ENCODE measurements at regions not wholly inside any gene's neighbourhood (a gene's known extent, or its start where the extent isn't known, plus 50 kb on each side); places are given as distances from the start of the nearest gene placed in this dataset.
A peak's percentile ranks its signal among the peaks of the same experiment; 100 is the strongest.
"Not testable (repeated sequence)": the region's sequence is repeated elsewhere in the genome, so short reads cannot be mapped to it uniquely, and the experiment has no call there.

GRCh38 chr12:89151536-89151935 lies 200.8 kb downstream of the DUSP6 start:
- H3K4me1 ChIP-seq (ENCODE audit: control insufficient read depth in 1 of 2, insufficient read depth in 1 of 2, low read depth in 1 of 2, low read length in 1 of 2), result peaks cover 19 to 23% of the 10 kb centered on the region in 2 experiments
- H3K9me3 ChIP-seq, result no peaks in the 10 kb centered on the region
- peak overlapping the region; percentile 27 for H3K27ac ChIP-seq
- no peak overlapping the region for H3K4me3 ChIP-seq (ENCODE audit: low read depth in 1 of 2, low read length in 1 of 2)
- no peak for TF ChIP-seq CTCF (IDR thresholded peaks at IDR 0.05)
- no peaks in the 10 kb centered on the region for H3K27me3 ChIP-seq
- no peaks in the 10 kb centered on the region for H3K36me3 ChIP-seq

- H3K9me3 ChIP-seq; H3K36me3 ChIP-seq; H3K27me3 ChIP-seq; H3K27ac ChIP-seq; H3K4me3 ChIP-seq (ENCODE audit: low read depth in 1 of 2, low read length in 1 of 2): not testable (repeated sequence)
- H3K4me1 ChIP-seq (ENCODE audit: control insufficient read depth in 1 of 2, insufficient read depth in 1 of 2, low read depth in 1 of 2, low read length in 1 of 2), result peaks cover 12 to 15% of the 10 kb centered on the region in 2 experiments
Measured at GRCh38 chr12:89150789-89151188, 201.5 kb downstream of the DUSP6 start.

GRCh38 chr12:89140602-89141238 lies 211.6 kb downstream of the DUSP6 start:
- H3K27me3 ChIP-seq, result no peaks in the 10 kb centered on the region
- H3K9me3 ChIP-seq, result no peaks in the 10 kb centered on the region
- peaks cover 0 to 7% of the 10 kb centered on the region in 2 experiments for H3K4me1 ChIP-seq (ENCODE audit: control insufficient read depth in 1 of 2, insufficient read depth in 1 of 2, low read depth in 1 of 2, low read length in 1 of 2)
- H3K36me3 ChIP-seq, result no peaks in the 10 kb centered on the region
- no peak for TF ChIP-seq CTCF (IDR thresholded peaks at IDR 0.05)
- no peak overlapping the region for H3K27ac ChIP-seq
- no peak overlapping the region for H3K4me3 ChIP-seq (ENCODE audit: low read depth in 1 of 2, low read length in 1 of 2)

- Histone ChIP-seq H3K4me3 (ENCODE audit: low read depth in 1 of 2, low read length in 1 of 2) (no peak overlapping the region), H3K4me1 (ENCODE audit: control insufficient read depth in 1 of 2, insufficient read depth in 1 of 2, low read depth in 1 of 2, low read length in 1 of 2) (peaks cover 0 to 7% of the 10 kb centered on the region in 2 experiments), H3K27ac (no peak overlapping the region), H3K27me3 (no peaks in the 10 kb centered on the region), H3K9me3 (no peaks in the 10 kb centered on the region), H3K36me3 (no peaks in the 10 kb centered on the region)
- no peak for TF ChIP-seq CTCF (IDR thresholded peaks at IDR 0.05)
Measured at GRCh38 chr12:89140141-89140540, 212.2 kb downstream of the DUSP6 start.

GRCh38 chr12:89139390-89139789 lies 212.9 kb downstream of the DUSP6 start:
- no peaks in the 10 kb centered on the region for H3K36me3 ChIP-seq
- no peak for TF ChIP-seq CTCF (IDR thresholded peaks at IDR 0.05)
- H3K27me3 ChIP-seq, result no peaks in the 10 kb centered on the region
- H3K9me3 ChIP-seq, result no peaks in the 10 kb centered on the region
- peaks cover 0 to 7% of the 10 kb centered on the region in 2 experiments for H3K4me1 ChIP-seq (ENCODE audit: control insufficient read depth in 1 of 2, insufficient read depth in 1 of 2, low read depth in 1 of 2, low read length in 1 of 2)
- H3K4me3 ChIP-seq (ENCODE audit: low read depth in 1 of 2, low read length in 1 of 2), result no peak overlapping the region
- H3K27ac ChIP-seq, result no peak overlapping the region

- TF ChIP-seq CTCF (IDR thresholded peaks at IDR 0.05), result no peak
- Histone ChIP-seq H3K4me3 (ENCODE audit: low read depth in 1 of 2, low read length in 1 of 2) (no peak overlapping the region), H3K4me1 (ENCODE audit: control insufficient read depth in 1 of 2, insufficient read depth in 1 of 2, low read depth in 1 of 2, low read length in 1 of 2) (peaks cover 0 to 7% of the 10 kb centered on the region in 2 experiments), H3K36me3 (no peaks in the 10 kb centered on the region), H3K27ac (no peak overlapping the region), H3K9me3 (no peaks in the 10 kb centered on the region), H3K27me3 (no peaks in the 10 kb centered on the region)
Measured at GRCh38 chr12:89138048-89138852, 214.1 kb downstream of the DUSP6 start.
